ENCODE measurements at regions not wholly inside any gene's neighbourhood (a gene's known extent, or its start where the extent isn't known, plus 50 kb on each side); places are given as distances from the start of the nearest gene placed in this dataset.

- H3K4me1 ChIP-seq: no peaks in the 10 kb centered on the region
- TF ChIP-seq, protein P1, sequence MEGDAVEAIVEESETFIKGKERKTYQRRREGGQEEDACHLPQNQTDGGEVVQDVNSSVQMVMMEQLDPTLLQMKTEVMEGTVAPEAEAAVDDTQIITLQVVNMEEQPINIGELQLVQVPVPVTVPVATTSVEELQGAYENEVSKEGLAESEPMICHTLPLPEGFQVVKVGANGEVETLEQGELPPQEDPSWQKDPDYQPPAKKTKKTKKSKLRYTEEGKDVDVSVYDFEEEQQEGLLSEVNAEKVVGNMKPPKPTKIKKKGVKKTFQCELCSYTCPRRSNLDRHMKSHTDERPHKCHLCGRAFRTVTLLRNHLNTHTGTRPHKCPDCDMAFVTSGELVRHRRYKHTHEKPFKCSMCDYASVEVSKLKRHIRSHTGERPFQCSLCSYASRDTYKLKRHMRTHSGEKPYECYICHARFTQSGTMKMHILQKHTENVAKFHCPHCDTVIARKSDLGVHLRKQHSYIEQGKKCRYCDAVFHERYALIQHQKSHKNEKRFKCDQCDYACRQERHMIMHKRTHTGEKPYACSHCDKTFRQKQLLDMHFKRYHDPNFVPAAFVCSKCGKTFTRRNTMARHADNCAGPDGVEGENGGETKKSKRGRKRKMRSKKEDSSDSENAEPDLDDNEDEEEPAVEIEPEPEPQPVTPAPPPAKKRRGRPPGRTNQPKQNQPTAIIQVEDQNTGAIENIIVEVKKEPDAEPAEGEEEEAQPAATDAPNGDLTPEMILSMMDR (IDR thresholded peaks at IDR 0.05): no peak
- TF ChIP-seq POLR2A (IDR thresholded peaks at IDR 0.05): no peak
- DNase-seq (no peak), ATAC-seq (no peak)
- WGBS, 4 donors: 70 to 78% (median 76%) methylated on average over 3 of the region's 3 CpGs
- intact Hi-C loops (cut with DNase I): no loop called here
- peaks cover 0 to 5% (median 0%) of the 10 kb centered on the region in 12 donors for H3K9me3 ChIP-seq
- H3K27me3 ChIP-seq: peaks cover 0 to 5% (median 0%) of the 10 kb centered on the region in 9 donors
- H3K27ac ChIP-seq: no peak overlapping the region
- H3K36me3 ChIP-seq: no peaks in the 10 kb centered on the region
- no peak overlapping the region for H3K4me3 ChIP-seq
Observed at GRCh38 chr12:125440399-125440798, 375.2 kb downstream of the AACS start.

DNA sequence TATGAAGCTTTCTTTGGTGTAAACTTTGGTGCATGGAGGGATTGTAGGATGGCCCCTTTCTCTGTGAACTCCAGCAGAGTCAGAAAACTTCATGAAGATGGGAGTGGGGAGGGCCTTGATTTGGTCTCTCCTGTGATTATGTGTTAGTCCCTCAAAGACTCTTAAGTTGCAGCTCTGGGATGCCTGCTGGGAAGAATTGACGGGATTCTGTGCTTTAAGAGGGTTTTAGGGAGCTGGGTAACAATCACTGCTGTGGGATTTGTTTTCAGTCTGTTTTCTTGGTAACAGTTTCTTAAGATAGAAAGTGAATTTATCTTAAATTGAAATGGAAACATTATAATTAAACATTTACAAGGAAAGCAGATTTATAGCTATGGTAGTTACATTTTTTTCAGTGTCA is 378.1 kb downstream of the AACS start:
- DNase-seq: no peak
- 14 to 29% (median 17%) methylated on average over 1 of the region's 1 CpG for WGBS, 4 donors
- TF ChIP-seq, protein P1 (IDR thresholded peaks at IDR 0.05): no peak
- TF ChIP-seq POLR2A (IDR thresholded peaks at IDR 0.05): no peak
- H3K27ac ChIP-seq: no peak overlapping the region
- no peak overlapping the region for H3K4me3 ChIP-seq
- peaks cover 0 to 5% (median 0%) of the 10 kb centered on the region in 9 donors for H3K27me3 ChIP-seq
- no peak for ATAC-seq
- no peaks in the 10 kb centered on the region for H3K36me3 ChIP-seq
- peaks cover 0 to 6% (median 0%) of the 10 kb centered on the region in 12 donors for H3K9me3 ChIP-seq
- intact Hi-C loops (cut with DNase I): no loop called here
- H3K4me1 ChIP-seq: no peaks in the 10 kb centered on the region

DNA sequence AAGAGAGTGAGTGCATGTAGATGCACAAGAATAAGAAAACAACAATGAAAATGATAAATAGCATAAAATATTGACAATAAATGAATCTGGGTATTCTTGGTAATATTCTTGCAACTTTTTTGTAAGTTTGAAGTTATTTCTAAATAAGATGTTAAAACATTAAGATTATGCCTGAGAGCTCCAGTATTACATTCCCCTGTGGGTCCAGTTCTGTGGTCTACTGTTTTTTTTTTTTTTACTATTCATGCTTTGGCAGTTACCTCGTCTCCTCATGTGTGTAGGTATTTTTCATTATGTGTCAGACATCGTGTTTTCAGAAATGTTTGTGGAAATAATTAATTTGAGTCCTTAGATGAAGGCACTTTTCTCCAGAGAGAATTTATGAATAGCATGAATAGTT is 386.2 kb downstream of the AACS start:
- TF ChIP-seq, protein P1 (IDR thresholded peaks at IDR 0.05): no peak
- TF ChIP-seq POLR2A (IDR thresholded peaks at IDR 0.05): no peak
- peaks cover 0 to 10% (median 0%) of the 10 kb centered on the region in 9 donors for H3K27me3 ChIP-seq
- WGBS, 4 donors: 58 to 68% (median 62%) methylated on average over 2 of the region's 2 CpGs
- DNase-seq (no peak), ATAC-seq (no peak)
- no peaks in the 10 kb centered on the region for H3K4me1 ChIP-seq
- intact Hi-C loops (cut with DNase I): no loop called here
- H3K4me3 ChIP-seq: no peak overlapping the region
- H3K36me3 ChIP-seq: no peaks in the 10 kb centered on the region
- peaks cover 0 to 25% (median 0%) of the 10 kb centered on the region in 12 donors for H3K9me3 ChIP-seq
- H3K27ac ChIP-seq: no peak overlapping the region

DNA sequence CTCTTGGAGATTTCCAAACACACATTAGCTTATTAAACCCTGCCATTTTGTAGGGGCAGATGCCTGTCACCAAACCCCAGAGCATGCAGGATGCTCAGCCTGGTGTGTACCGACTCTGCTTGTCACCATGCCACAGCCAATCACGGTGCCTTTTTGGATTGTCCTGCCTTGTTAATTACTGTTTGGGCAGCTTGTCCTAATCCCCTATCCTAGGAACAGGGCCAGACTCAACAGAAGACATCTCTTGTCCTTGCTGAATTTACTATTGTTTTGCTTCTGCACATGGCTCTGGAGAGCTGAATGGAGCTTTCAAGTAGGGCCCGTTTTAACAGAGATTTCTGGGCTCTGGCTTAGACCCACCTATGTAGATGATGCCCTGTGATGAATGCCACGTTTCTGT is 388.5 kb downstream of the AACS start:
- no peak for TF ChIP-seq POLR2A (IDR thresholded peaks at IDR 0.05)
- TF ChIP-seq, protein P1 (IDR thresholded peaks at IDR 0.05): no peak
- Histone ChIP-seq H3K4me3 (no peak overlapping the region), H3K9me3 (peaks cover 0 to 21% (median 0%) of the 10 kb centered on the region in 12 donors), H3K27ac (no peak overlapping the region), H3K27me3 (peaks cover 0 to 23% (median 3%) of the 10 kb centered on the region in 9 donors), H3K4me1 (no peaks in the 10 kb centered on the region), H3K36me3 (no peaks in the 10 kb centered on the region)
- DNase-seq (no peak), ATAC-seq (no peak)
- intact Hi-C loops (cut with DNase I): no loop called here
- WGBS, 4 donors: 51 to 72% (median 54%) methylated on average over 4 of the region's 4 CpGs

Measured in heart left ventricle (tissue), 16 donors.